Stimulated activated CD4-positive, alpha-beta T cell treated with anti-CD3 and anti-CD28 coated beads, Interleukin-1b, Interleukin-23, amount 100 ng/mL, for 48 hours (primary cell): ENCODE measurements at regions not wholly inside any gene's neighbourhood (a gene's known extent, or its start where the extent isn't known, plus 50 kb on each side); places are given as distances from the start of the nearest gene placed in this dataset.
"Not testable (repeated sequence)": the region's sequence is repeated elsewhere in the genome, so short reads cannot be mapped to it uniquely, and the experiment has no call there.

Source experiments
- DNase-seq: peaks from one replicate; pipeline ENCODE4 v3.0.0-alpha.2; 2020

GRCh38 chr5:85428426-85428934, 1043.8 kb upstream of the EDIL3 start:
- DNase-seq: no peak

DNA sequence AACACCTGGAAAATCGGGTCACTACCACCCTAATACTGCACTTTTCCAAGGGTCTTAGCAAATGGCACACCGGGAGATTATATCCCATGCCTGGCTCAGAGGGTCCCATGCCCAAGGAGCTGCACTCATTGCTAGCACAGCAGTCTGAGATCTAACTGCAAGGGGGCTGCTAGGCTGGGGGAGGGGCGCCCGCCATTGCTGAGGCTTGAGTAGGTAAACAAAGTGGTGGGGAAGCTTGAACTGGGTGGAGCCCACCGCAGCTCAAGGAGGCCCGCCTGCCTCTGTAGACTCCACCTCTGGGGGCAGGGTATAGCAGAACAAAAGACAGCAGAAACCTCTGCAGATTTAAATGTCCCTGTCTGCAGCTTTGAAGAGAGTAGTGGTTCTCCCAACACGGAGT, 1047.0 kb upstream of the EDIL3 start:
- DNase-seq: not testable (repeated sequence)

DNA sequence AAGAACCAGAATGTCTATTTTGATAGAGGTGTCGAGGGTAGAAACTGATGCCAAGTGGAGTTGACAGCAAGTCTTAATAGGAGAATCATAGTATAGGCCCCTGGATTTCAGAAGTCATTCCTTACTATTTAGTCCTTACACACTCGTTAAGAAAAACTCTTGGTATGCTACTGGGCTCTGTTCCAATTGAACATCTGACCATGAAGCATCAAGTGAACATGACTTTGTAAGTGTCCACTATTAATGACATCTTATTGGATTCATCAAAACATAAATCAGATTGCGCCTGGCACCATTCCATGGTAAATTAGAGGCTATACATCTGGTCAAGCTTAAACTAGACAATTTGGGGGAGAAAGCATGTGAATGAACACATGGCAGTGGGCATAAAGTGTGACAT, 1056.5 kb upstream of the EDIL3 start:
- no peak for DNase-seq

- no peak for DNase-seq
Observed at GRCh38 chr5:85441853-85442252, 1057.2 kb upstream of the EDIL3 start.

DNA sequence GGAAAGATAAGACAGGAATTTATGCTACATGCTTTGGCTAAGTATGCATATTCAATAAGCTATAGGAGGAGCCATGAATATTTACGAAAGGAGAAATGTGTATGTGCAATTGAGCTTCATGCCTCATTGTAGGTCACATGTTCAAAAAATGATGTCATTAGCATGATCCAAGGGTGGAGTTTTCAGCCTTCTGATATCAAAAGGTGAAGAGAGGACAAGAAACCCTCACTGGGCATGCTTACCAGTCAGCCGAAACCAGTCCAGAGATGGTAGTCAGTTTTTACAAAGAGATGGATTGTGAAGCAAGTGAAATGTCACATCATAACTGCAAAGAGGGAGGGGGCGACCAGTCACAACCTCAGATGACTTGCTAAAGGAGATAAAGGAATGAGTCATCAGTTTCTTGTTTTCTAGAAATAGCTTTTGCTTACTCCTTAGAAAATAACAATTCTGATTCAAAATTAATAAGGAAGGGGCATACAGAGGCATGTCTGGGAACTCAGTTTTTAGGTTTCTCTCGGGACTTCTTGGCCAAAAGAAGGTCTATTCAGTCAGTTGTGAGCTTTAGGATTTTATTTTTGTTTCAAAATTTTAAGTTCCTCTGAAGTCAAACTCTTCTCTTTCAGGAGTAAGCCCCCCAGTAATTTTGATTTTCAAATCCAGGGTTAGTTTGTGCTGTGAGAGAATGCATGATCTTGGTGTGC, 1067.8 kb upstream of the EDIL3 start:
- DNase-seq: no peak

GRCh38 chr5:85453026-85453349, 1068.3 kb upstream of the EDIL3 start:
- DNase-seq: no peak

DNA sequence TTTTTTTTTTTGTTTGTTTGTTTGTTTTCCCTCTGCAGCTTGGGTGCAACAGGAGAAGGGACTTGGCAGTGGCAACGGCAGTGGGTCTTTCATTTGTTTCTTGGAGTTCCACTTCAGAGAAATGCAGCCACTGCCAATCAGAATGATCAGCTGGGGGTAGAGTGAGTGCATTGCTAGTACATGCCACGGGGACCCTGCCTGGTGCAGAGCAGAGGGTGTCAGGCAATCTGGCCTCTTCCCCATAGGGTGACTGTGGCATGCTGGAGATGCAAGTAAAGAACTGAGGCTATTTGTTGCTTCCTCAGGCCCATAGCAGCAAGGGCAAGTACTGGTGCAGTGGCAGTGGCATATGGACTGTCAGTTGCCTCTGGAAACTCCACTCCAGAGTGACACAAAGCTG, 1073.6 kb upstream of the EDIL3 start:
- DNase-seq: no peak

GRCh38 chr5:85462957-85463356, 1078.3 kb upstream of the EDIL3 start:
- DNase-seq: no peak

GRCh38 chr5:85466423-85466822, 1081.7 kb upstream of the EDIL3 start:
- DNase-seq: no peak

DNA sequence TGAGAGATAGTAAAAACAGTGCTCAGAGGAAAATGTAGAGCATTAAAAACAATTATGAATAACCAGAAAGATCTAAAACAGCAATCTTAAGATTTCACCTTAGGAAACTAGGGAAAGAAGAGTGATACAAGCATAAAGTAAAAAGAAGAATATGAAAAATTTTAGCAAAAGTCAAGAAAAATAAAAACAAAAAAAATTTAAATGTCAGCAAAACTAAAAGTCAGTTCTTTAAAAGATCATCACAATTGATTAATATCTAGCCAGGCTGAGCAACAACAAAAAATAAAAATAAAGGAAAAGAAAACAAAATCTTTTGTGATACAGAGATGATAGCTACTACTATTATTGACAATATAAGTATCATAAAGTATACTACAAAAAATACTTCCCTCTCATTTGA, 1088.1 kb upstream of the EDIL3 start:
- DNase-seq: no peak

GRCh38 chr5:85475151-85475550, 1090.5 kb upstream of the EDIL3 start:
- not testable (repeated sequence) for DNase-seq

GRCh38 chr5:85476617-85477016, 1091.9 kb upstream of the EDIL3 start:
- DNase-seq: no peak

- no peak for DNase-seq
Observed at GRCh38 chr5:85479849-85480248, 1095.2 kb upstream of the EDIL3 start.

GRCh38 chr5:85484982-85485574, 1100.4 kb upstream of the EDIL3 start:
- DNase-seq: no peak

- no peak for DNase-seq
Observed at GRCh38 chr5:85488295-85488694, 1103.6 kb upstream of the EDIL3 start.

DNA sequence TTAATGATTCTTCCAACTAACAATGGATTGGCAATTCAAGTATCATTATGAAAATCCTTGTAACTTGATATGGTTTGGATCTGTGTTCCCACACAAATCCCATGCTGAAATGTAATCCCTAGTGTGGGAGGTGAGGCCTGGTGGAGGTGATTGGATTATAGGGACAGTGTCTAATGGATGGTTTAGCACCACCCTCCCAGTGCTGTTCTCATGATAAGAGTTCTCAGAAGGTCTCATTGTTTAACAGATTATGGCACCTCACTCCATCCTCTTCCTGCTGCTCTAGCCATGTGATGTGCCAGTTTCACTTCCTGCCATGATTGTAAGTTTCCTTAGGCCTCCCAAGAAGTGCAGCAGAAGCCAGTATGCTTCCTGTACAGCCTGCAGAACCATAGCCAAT, 1116.2 kb upstream of the EDIL3 start:
- no peak for DNase-seq

DNA sequence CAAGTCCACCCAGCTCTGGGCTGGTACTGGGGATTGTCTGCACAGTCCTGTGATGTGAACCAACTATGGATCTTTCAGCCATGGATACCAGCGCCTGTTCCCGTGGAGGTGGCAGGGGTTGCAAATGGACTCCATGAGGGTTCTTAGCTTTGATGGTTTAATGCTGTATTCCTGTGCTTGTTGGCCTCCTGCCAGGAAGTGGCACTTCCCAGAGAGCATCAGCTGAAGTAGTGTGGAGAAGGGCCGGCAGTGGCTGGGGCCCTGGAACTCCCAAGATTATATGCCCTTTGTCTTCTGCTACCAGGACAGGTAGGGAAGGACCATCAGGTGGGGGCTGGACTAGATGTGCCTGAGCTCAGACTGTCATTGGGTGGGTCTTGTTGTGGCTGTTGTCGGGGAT, 1104.8 kb upstream of the COX7C start:
- no peak for DNase-seq

DNA sequence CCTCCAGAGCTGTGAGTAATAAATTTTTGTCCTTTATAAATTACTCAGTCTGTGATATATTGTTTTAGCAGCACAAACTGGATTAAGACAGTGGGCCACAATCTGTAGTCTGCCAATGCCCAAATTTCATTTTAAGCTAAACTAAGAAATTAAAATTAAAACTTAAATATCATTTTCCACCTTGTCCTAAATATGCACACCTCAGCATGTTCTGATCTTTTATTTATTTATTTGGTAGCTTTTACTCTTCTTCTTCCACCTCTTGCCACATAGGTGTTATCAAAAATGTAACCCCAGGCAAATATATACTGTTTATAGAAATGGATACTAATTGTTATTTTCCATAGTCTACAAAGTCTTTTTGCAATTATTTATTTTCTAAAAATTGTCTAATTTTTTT, 1102.2 kb upstream of the COX7C start:
- DNase-seq: no peak

DNA sequence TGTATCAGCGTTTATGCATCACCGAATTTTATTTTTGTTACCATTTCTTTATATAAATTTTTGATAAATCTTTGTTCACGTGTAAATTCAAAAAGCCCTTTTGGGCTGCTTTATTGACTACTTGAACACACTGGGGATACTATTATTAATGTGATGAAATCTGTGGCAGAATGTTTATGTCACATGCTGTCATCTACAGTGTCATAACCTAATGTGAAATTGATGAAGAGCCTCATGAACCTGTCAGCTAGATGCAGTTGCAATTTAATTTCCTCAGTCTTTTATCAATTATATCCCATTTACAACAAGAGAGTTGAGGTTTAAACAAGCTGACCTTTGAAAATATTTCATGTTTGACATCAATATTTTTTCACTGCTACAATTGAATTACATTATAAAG, 1100.4 kb upstream of the COX7C start:
- DNase-seq: no peak

GRCh38 chr5:85533341-85534047, 1084.2 kb upstream of the COX7C start:
- DNase-seq: no peak

DNA sequence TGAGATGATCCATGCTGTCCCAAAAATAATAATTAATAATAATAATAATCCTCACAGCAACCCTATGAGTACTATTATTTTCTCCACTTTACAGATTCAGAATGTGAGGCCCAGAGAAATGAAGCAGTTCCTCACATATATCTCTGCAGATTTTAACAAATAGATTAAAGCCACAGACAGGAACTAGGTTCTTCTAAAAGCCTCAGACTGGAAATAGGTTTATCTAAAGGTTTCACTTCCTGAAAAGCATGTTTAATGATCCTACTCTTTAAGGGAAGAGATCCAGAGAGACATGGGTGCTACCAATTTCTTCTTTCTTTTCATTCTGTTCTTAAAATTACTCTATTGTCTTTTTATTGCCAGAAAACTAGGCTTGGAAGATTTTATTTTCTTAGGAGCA, 1079.4 kb upstream of the COX7C start:
- no peak for DNase-seq

GRCh38 chr5:85545129-85545528, 1072.6 kb upstream of the COX7C start:
- DNase-seq: no peak

GRCh38 chr5:85549229-85549628, 1068.5 kb upstream of the COX7C start:
- DNase-seq: no peak

GRCh38 chr5:85549836-85550599, 1067.7 kb upstream of the COX7C start:
- DNase-seq: no peak
